ENCODE measurements at regions not wholly inside any gene's neighbourhood (a gene's known extent, or its start where the extent isn't known, plus 50 kb on each side); places are given as distances from the start of the nearest gene placed in this dataset.

DNA sequence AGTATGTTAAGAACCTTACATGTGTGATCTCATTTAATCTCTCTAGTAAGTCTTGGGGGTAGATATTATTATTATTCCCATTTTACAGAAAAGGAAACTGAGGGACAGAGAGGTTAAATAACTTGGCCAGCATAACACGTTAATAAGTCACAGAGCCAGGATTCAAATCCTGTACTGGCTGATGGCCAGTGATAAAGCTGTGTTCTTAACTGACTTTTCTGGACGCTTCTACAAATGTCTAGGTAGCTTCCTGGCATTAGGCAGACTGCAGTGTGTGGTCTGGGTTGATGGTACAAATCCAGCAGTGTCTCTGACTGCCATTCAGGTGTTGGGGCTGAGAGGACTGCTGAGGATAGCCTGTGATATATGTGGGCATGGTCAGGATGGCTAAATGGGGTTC lies 125.8 kb upstream of the CXCL14 start:
- no peak for DNase-seq
- Mint-ChIP-seq H3K36me3 (ENCODE audit: low read depth) (no peaks in the 10 kb centered on the region), H3K27me3 (ENCODE audit: insufficient read depth) (peaks cover 12% of the 10 kb centered on the region), H3K9me3 (no peaks in the 10 kb centered on the region), H3K4me1 (ENCODE audit: low read depth) (peaks cover 9% of the 10 kb centered on the region), H3K27ac (no peak overlapping the region), H3K4me3 (no peak overlapping the region)
- TF ChIP-seq, protein P1, sequence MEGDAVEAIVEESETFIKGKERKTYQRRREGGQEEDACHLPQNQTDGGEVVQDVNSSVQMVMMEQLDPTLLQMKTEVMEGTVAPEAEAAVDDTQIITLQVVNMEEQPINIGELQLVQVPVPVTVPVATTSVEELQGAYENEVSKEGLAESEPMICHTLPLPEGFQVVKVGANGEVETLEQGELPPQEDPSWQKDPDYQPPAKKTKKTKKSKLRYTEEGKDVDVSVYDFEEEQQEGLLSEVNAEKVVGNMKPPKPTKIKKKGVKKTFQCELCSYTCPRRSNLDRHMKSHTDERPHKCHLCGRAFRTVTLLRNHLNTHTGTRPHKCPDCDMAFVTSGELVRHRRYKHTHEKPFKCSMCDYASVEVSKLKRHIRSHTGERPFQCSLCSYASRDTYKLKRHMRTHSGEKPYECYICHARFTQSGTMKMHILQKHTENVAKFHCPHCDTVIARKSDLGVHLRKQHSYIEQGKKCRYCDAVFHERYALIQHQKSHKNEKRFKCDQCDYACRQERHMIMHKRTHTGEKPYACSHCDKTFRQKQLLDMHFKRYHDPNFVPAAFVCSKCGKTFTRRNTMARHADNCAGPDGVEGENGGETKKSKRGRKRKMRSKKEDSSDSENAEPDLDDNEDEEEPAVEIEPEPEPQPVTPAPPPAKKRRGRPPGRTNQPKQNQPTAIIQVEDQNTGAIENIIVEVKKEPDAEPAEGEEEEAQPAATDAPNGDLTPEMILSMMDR (IDR thresholded peaks at IDR 0.05): no peak

GRCh38 chr5:135703016-135703550 lies 124.3 kb upstream of the CXCL14 start:
- H3K4me3 Mint-ChIP-seq: no peak overlapping the region
- H3K36me3 Mint-ChIP-seq (ENCODE audit: low read depth): no peaks in the 10 kb centered on the region
- H3K4me1 Mint-ChIP-seq (ENCODE audit: low read depth): peaks cover 9% of the 10 kb centered on the region
- no peak overlapping the region for H3K27ac Mint-ChIP-seq
- DNase-seq: no peak
- no peaks in the 10 kb centered on the region for H3K9me3 Mint-ChIP-seq
- TF ChIP-seq, protein P1 (IDR thresholded peaks at IDR 0.05): no peak
- peaks cover 12% of the 10 kb centered on the region for H3K27me3 Mint-ChIP-seq (ENCODE audit: insufficient read depth)

DNA sequence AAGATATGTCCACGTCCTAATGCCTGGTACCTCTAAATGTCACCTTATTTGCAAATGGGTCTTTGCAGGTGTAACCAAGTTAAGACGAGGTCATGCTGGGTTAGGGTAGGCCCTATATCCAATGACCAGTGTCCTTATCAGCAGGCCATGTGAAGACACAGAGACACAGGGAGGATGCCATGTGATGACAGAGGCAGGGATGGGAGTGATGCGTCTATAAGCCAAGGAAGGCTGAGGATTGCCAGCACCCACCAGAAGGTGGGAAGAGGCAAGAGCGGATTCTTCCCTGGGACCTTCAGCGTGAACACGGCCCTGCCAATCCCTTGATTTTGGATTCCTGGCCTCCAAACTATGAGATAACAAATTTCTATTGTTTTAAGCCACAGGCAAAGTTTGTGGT lies 123.4 kb upstream of the CXCL14 start:
- Mint-ChIP-seq H3K4me1 (ENCODE audit: low read depth) (peaks cover 9% of the 10 kb centered on the region), H3K36me3 (ENCODE audit: low read depth) (no peaks in the 10 kb centered on the region), H3K27ac (no peak overlapping the region), H3K27me3 (ENCODE audit: insufficient read depth) (peaks cover 6% of the 10 kb centered on the region), H3K4me3 (no peak overlapping the region), H3K9me3 (no peaks in the 10 kb centered on the region)
- no peak for DNase-seq
- TF ChIP-seq, protein P1 (IDR thresholded peaks at IDR 0.05): no peak

DNA sequence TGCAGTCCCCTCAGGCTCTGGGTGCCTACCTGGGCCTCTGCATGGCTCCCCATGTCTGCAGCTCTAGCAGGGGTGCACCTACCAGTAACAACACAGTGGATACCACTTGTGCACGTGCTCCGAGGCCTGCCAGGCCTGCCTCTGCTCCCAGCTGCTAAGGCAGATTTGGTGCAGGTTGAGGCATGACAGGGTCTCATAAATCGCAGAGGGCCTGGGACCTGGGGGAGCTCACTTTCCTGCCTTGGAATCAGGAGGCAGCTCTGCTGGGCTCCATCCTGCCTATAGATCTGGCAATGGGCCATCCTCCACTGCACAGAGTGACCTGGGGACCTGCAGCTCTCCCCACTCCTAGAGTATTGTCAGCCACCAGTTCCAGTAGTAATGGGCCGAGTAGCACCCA lies 121.9 kb upstream of the CXCL14 start:
- TF ChIP-seq, protein P1 (IDR thresholded peaks at IDR 0.05): no peak
- no peak for DNase-seq
- H3K4me3 Mint-ChIP-seq: no peak overlapping the region
- no peaks in the 10 kb centered on the region for H3K36me3 Mint-ChIP-seq (ENCODE audit: low read depth)
- peaks cover 9% of the 10 kb centered on the region for H3K27me3 Mint-ChIP-seq (ENCODE audit: insufficient read depth)
- H3K4me1 Mint-ChIP-seq (ENCODE audit: low read depth): peaks cover 9% of the 10 kb centered on the region
- no peak overlapping the region for H3K27ac Mint-ChIP-seq
- no peaks in the 10 kb centered on the region for H3K9me3 Mint-ChIP-seq

DNA sequence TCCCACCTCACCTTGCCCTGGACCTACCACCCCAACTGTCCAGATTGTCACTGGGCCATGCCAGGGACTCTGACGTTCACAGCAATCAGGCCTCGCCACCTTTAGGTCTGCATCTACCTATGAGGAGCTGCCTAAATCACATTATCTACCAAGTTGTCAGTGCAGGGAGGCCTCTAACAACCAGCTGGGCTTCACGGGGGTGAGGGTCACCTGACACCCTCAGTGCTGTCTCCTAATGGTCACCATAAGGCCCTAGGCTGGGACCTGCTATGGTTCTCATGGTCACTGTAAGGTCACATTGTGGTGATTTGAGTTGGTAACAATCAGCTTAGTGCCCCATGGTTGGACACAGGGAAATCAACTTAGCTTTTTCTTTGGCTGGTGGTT lies 119.2 kb upstream of the CXCL14 start:
- H3K4me1 Mint-ChIP-seq (ENCODE audit: low read depth): no peaks in the 10 kb centered on the region
- H3K9me3 Mint-ChIP-seq: no peaks in the 10 kb centered on the region
- peaks cover 10% of the 10 kb centered on the region for H3K27me3 Mint-ChIP-seq (ENCODE audit: insufficient read depth)
- TF ChIP-seq, protein P1 (IDR thresholded peaks at IDR 0.05): no peak
- no peak overlapping the region for H3K4me3 Mint-ChIP-seq
- DNase-seq: no peak
- no peak overlapping the region for H3K27ac Mint-ChIP-seq
- no peaks in the 10 kb centered on the region for H3K36me3 Mint-ChIP-seq (ENCODE audit: low read depth)
